Lower leg skin (tissue), 4 donors: ENCODE measurements at regions not wholly inside any gene's neighbourhood (a gene's known extent, or its start where the extent isn't known, plus 50 kb on each side); places are given as distances from the start of the nearest gene placed in this dataset.

Source experiments
- DNase-seq, 2 donors: peaks; one replicate each; pipeline ENCODE4 v3.0.0-alpha.2; 2019; ENCODE audit warnings: low spot score in 2 of 2
- H3K4me3 ChIP-seq: fragments of 200-600 bp; sonication (generic); 2 replicates; pipeline ENCODE4 v1.5.1; 2017; ENCODE audit warnings: mild to moderate bottlenecking, low read depth; ENCODE audit not compliant: poor library complexity, severe bottlenecking
- CTCF ChIP-seq, 3 donors: fragments of 450-650 bp; IDR thresholded peaks; one replicate each; pipeline ENCODE4 v1.5.1; 2016; ENCODE audit warnings: antibody characterized with exemption in 3 of 3, mild to moderate bottlenecking in 3 of 3, moderate library complexity in 2 of 3
- POLR2A ChIP-seq, 2 donors: fragments of 450-650 bp; IDR thresholded peaks; one replicate each; pipeline ENCODE4 v1.6.1; 2016 to 2017; ENCODE audit warnings: antibody characterized with exemption in 2 of 2, mild to moderate bottlenecking in 1 of 2, moderate library complexity in 1 of 2
- WGBS, 2 donors: methylation state at CpG; one replicate each; pipeline ENCODE4 v1.1.5; 2018; 5-methylcytosine and 5-hydroxymethylcytosine counted together
- intact Hi-C: fragments of 100-400 bp; cut with DNase I; formaldehyde crosslinking; loops from one replicate; pipeline ENCODE4 v1.15.0; 2023; ENCODE audit warnings: low total_unique reads

- WGBS, 2 donors: 71 to 75% methylated on average over 5 of the region's 5 CpGs
- no peak overlapping the region for H3K4me3 ChIP-seq
- TF ChIP-seq POLR2A (IDR thresholded peaks at IDR 0.05) (no peak), CTCF (IDR thresholded peaks at IDR 0.05) (no peak)
- intact Hi-C loops: no loop called here
- no peak for DNase-seq
Observed at GRCh38 chr22:27115816-27116256, 458.4 kb downstream of the MIAT start.

- WGBS, 2 donors: 30 to 71% methylated on average over 2 of the region's 2 CpGs
- no peak for DNase-seq
- H3K4me3 ChIP-seq: no peak overlapping the region
- intact Hi-C loops: no loop called here
- no peak for TF ChIP-seq POLR2A (IDR thresholded peaks at IDR 0.05)
- no peak for TF ChIP-seq CTCF (IDR thresholded peaks at IDR 0.05)
Observed at GRCh38 chr22:27116312-27117086, 459.1 kb downstream of the MIAT start.

- intact Hi-C loops: no loop called here
- H3K4me3 ChIP-seq: no peak overlapping the region
- no peak for TF ChIP-seq CTCF (IDR thresholded peaks at IDR 0.05)
- no peak for DNase-seq
Observed at GRCh38 chr22:27120036-27120435, 462.6 kb downstream of the MIAT start.

GRCh38 chr22:27122574-27122973 lies 465.2 kb downstream of the MIAT start:
- intact Hi-C loops: no loop called here
- H3K4me3 ChIP-seq: no peak overlapping the region
- WGBS, 2 donors: 80 to 82% methylated on average over 11 of the region's 11 CpGs
- TF ChIP-seq POLR2A (IDR thresholded peaks at IDR 0.05) (no peak), CTCF (IDR thresholded peaks at IDR 0.05) (no peak)
- no peak for DNase-seq

- DNase-seq: no peak
- no peak for TF ChIP-seq POLR2A (IDR thresholded peaks at IDR 0.05)
- intact Hi-C loops: no loop called here
- H3K4me3 ChIP-seq: no peak overlapping the region
- WGBS, 2 donors: 53 to 67% methylated on average over 1 of the region's 1 CpG
Observed at GRCh38 chr22:27123880-27124279, 466.5 kb downstream of the MIAT start.

- TF ChIP-seq CTCF (IDR thresholded peaks at IDR 0.05): no peak
- no peak for TF ChIP-seq POLR2A (IDR thresholded peaks at IDR 0.05)
- H3K4me3 ChIP-seq: no peak overlapping the region
- 18 to 21% methylated on average over 16 of the region's 16 CpGs for WGBS, 2 donors
- intact Hi-C loops: no loop called here
- DNase-seq: no peak
Observed at GRCh38 chr22:27124351-27124966, 467.1 kb downstream of the MIAT start.
